Gastroesophageal sphincter (tissue), 3 donors: ENCODE measurements at regions not wholly inside any gene's neighbourhood (a gene's known extent, or its start where the extent isn't known, plus 50 kb on each side); places are given as distances from the start of the nearest gene placed in this dataset.

Source experiments
- CTCF ChIP-seq, 4 experiments: fragments of 200-600 bp in 2 of 4; fragments of 450-650 bp in 2 of 4; sonication (generic) in 1 of 4; IDR thresholded peaks; one replicate each; pipeline ENCODE4 v1.5.1; 2017 to 2019; ENCODE audit warnings: antibody characterized with exemption in 4 of 4, mild to moderate bottlenecking in 2 of 4, moderate library complexity in 2 of 4
- POLR2A ChIP-seq, 2 donors: fragments of 450-650 bp; IDR thresholded peaks; one replicate each; pipeline ENCODE4 v1.6.1; 2017; ENCODE audit warnings: antibody characterized with exemption in 2 of 2, mild to moderate bottlenecking in 2 of 2, moderate library complexity in 1 of 2

DNA sequence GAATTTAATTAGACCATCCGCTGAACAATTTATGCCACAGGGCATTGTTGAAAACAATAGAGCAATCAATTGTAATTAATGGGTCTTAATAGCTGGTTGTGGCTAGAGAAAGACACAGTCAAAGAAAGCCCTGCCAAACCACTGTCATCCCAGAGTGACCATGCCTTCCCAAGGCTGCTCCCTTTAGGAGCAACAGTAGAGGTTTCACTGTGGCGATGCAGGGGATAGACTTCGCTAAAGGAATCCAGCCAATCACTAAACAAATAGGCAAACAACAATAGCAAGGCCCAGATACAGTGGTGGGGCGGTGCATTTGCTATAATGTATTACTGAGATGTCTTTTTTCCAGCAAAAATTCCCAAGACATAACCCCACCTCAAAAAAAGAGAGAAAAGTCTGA is 87.8 kb upstream of the SLC27A6 start:
- TF ChIP-seq CTCF (IDR thresholded peaks at IDR 0.05) (no peak), POLR2A (IDR thresholded peaks at IDR 0.05) (no peak)
